HG03066 (cell line): ENCODE measurements at regions not wholly inside any gene's neighbourhood (a gene's known extent, or its start where the extent isn't known, plus 50 kb on each side); places are given as distances from the start of the nearest gene placed in this dataset.
"Not testable (repeated sequence)": the region's sequence is repeated elsewhere in the genome, so short reads cannot be mapped to it uniquely, and the experiment has no call there.

Experiments used
- ATAC-seq: cut with Tn5 transposase; IDR thresholded peaks from one replicate; pipeline ENCODE4 v1.9.1; 2021; ENCODE audit warnings: low read depth; ENCODE audit not compliant: unreplicated experiment

GRCh38 chr4:81586706-81587105, 115.0 kb upstream of the RASGEF1B start:
- no peak for ATAC-seq

- not testable (repeated sequence) for ATAC-seq
Observed at GRCh38 chr4:81580994-81581374, 109.3 kb upstream of the RASGEF1B start.

- ATAC-seq, result no peak
Observed at GRCh38 chr4:81580346-81580993, 108.8 kb upstream of the RASGEF1B start.

DNA sequence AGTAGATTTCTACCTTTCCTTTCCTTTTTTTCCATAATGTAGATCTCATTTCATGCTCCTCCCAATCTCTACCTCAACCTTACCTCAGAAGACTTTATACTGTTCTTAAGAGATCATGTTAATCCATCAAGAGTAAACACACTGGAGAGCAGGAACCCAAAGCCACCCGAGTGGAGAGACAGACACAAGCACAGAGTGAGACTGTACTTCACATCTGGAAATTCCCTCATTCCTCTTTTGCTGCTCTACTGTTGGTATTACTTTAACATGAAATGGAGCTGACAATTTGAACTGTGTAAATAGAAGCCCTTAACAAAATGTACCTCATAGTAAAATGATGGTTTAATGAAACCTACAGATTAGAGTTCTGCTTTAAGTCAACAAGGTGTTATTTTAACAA, 105.7 kb upstream of the RASGEF1B start:
- no peak for ATAC-seq

- ATAC-seq, result no peak
Observed at GRCh38 chr4:81574991-81575390, 103.3 kb upstream of the RASGEF1B start.

DNA sequence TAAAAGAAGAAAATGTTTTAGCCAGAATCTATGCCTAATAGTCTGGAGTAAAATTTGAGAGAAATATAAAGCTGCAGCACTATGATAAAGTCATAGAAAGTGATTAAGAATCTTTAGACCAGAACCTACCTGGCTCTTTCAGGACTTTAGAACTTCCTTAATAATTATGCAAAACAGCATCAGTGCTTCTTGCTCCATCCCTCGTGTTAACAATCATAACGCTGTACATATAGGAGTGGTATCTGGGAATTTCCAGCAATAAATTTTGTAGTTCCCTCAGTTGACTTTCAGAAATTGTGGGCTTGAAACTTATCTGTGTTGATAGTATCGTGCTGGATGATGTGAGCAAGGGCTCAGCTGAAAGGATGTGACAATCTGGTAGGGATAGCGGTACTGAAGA, 102.1 kb upstream of the RASGEF1B start:
- no peak for ATAC-seq

DNA sequence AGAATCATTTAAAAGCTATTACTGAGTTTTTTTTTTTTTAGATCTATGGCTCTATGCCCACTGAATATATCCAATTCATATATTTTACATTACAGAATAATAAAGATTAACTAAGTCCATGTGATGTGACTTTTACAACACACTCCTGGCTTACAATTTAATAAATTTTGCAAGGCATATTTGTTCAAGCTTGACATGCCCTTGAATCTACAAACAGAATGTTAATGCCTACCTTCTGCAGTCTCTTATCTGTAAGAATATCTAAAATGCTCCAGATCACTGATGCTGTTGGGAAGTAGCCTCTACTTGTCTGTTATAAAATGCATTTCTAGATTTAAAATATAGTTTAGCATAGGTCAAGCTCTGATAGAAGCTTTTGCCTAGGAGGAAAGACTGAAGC, 100.7 kb upstream of the RASGEF1B start:
- ATAC-seq, result no peak

DNA sequence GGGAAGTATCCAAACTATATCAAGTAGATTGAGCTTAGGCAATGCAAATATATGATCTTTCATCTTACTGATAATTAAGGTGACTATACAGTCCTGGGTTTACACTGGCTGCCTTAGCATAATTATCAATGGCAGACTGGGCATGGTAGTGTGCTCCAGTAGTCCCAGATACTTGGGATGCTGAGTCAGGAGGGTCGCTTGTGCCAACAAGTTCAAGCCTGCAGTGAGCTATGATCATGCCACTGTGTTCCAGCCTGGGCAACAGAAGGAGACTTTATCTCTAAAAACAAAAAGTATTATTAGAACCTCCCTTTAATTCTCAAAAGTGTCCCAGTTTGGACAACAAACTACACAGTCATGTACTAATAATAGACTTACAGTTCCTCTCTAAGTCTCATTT, 99.4 kb upstream of the RASGEF1B start:
- no peak for ATAC-seq

DNA sequence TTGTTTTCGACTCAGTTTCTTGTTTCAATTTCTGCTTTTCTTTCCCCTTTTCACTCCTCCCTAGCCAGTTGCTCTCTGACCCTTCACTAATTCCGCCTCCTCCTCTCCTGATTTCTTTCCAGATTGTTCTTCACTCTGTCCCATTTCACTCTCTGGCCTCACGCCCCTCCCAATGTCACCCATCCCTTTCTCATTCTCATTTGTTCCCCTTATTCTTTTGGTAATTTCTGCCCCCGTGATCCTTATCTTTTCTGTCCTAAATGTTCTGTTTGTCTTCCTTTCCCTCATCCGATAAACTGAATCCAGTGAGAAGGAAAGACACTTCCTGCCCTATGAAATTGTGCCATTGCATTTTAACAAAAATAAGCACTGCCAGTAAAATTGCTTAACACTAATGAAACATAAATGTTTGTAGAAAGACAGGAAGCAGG, 94.5 kb upstream of the RASGEF1B start:
- ATAC-seq, result no peak

DNA sequence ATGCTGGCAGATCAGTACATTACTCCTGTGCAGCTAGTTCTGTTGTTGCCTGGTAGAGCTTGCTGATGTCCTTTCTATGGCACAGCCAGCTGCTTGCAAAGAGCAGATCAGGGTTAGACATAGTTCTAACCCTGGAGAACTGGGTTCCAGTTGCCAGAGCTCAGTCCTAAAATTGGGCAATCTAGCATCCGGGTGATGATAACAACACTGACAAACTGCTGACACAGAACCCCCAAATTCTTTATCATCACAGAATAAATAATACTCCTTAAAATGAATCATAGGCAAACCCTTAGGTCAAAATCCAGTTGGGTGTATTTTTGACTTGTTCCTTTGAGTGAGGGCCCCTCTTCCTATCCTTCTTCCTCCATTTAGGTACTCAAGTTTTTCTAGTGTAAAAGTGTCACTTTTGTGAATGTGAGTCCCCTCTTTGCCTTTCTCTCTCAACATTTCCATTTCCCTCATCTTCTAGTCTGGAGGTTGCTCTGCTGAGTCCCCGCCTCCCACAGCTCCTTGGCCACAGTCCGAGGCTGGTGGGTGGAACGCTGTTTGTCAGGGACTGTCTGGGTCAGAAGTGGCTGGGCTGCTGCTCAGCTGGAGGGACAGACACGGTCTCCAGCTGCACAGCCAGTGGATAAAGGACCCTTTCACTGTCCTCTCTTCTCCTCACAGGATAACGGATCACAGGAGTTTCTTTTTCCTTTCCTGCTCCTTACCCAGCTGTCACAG, 93.6 kb upstream of the RASGEF1B start:
- ATAC-seq, result no peak

DNA sequence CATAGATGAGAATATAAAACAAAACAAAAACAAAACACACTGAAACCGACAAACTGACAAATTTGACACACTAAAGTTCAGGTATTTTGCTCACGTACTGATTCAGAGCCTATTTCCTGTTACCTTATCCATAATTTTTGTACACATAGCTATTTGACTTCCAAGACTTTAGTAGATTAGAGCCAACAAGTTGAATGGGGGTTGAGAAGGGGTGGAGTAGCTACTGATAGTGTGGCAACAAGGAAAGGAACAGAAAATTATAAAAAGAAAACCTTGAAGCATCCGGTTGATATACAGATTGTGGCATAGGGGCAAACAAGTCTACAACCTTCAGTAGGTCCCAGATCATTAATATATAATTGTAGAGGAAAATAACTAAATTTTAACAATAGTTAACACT, 92.3 kb upstream of the RASGEF1B start:
- ATAC-seq, result no peak

GRCh38 chr4:81562093-81562492, 90.4 kb upstream of the RASGEF1B start:
- peak; percentile 93 for ATAC-seq

DNA sequence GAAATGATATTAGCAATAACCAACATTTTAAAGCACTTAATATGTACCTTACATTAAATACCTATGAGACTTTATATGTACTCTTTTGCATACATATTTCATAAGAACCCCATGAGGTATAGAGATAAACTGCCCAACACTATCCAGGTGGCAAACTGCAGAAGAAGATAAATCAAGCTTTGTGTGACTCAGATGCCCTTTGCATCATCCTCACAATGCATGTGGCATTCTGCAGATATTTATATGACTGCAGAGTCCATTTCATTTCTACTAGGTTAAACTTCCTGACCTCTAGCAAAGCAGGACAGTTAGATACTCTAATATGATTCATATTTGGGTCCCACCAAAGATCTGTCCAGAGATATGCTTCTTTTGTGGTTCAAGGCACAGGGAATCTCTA, 85.6 kb upstream of the RASGEF1B start:
- ATAC-seq, result no peak

- ATAC-seq, result no peak
Observed at GRCh38 chr4:81555489-81555888, 83.8 kb upstream of the RASGEF1B start.

DNA sequence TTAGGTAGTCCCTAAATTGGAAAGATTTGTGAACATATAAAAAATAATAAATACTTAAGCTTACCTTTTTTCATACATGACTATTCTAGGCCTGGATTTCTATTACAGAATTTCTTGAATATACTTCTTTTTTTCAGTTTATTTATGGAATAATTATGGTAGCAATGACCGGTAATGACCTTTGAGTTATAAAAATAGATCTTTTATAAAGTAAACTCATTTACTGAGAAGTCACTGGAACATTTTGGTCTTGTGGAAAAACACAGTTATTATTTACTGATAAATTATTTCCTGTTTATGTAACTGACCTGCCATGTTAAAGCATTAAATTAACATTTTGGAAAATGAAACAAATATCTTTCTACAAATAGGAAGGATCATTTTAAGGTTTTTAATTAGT, 80.4 kb upstream of the RASGEF1B start:
- no peak for ATAC-seq

GRCh38 chr4:81550388-81550859, 78.7 kb upstream of the RASGEF1B start:
- no peak for ATAC-seq

GRCh38 chr4:81549984-81550383, 78.3 kb upstream of the RASGEF1B start:
- no peak for ATAC-seq

DNA sequence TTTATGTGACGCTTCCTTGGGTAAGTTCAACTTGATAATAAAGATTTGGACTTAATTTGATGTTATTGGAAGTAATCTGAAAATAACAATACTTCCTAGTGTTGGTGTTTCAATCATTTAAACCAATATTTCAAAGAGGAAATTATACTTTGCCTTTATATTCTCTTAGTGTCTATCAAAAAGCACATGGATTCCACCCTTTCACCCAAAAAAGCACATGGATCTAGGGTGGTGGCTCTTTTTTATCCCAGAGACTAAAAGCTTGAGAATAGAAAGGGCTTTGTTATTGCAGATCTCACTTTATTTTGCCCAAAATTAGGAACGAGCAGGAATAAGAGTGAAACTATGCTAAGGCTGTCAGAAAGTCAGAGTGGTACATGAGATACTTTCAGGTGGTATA, 75.1 kb upstream of the RASGEF1B start:
- ATAC-seq, result no peak

- ATAC-seq, result no peak
Observed at GRCh38 chr4:81541161-81541945, 69.6 kb upstream of the RASGEF1B start.

DNA sequence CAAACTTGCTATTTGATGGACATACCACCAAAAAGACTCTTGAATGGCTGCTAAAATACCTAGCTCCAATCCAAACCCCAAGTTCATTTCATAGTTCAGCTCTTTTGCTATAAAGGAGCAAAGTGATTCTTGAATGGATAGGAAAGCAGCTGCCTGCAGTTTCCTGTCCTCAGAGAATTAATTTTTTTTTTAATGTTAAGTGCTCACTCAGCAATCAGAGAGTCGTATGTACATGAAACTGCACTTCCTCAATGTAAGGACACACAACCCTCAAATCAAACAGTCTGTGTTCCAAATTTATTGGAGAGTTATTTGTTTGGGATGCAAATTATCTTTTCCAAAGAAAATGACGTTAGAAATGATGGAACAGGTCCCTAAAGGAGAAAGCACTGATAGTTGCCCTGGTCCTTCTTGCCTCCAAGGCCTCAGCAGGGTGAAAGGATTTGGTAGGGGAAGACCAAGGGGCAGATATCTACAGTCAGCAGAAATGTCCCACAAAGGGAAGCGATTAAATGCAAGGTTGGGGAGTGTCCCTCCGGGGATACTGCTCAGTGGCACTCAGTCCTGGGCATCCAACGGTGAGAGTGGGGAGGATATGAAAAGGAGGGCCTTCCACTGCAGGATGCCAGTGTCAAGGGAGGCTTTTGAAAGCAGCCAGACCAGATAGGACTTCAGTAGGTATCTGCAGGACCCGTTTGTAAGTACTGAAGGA, 67.2 kb upstream of the RASGEF1B start:
- no peak for ATAC-seq

DNA sequence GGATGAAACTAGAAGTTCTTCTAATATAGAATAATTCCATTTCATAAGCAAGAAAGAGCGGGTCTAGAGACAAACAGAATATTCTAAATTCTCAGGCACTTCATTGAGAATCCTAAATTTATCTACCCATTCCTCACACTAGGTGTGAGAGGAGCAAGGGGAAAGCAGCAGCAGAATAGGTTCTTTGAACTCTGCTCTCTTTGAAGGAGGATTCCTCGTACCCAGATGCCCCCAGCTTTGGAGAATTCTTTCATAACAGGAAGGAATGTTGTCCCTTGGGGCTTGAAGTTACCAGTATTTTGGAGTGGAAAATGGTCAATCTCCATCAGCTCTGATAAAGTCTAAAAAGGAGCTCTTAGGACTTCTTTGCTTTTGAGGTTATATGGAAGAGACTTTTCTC, 59.7 kb upstream of the RASGEF1B start:
- no peak for ATAC-seq
